ENCODE measurements at regions not wholly inside any gene's neighbourhood (a gene's known extent, or its start where the extent isn't known, plus 50 kb on each side); places are given as distances from the start of the nearest gene placed in this dataset.

DNA sequence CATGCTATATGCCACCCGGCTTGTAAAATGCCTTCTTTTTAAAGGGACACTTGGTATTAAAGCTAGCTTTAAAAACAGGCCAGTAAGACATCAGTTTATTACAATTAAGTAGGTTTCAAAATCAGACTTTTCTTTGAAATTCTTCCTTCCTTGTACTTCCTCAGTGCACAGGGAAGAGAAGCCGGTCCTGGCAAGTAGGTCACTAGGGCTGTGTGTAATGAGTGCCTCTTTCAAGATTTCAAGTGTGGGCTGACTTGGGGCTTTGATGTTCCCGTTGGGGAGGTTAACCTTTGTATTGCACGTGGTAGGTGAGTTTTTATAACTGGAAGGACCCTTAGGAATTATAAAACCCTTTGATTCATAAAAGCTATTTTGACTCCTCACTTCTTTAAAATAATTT, 566.4 kb upstream of the ID2 start:
- Histone ChIP-seq H3K27ac (ENCODE audit: low read length) (no peak overlapping the region), H3K79me2 (ENCODE audit: low read length) (no peaks in the 10 kb centered on the region), H3K36me3 (replicated peaks; ENCODE audit: insufficient read depth, low read length) (no peaks in the 10 kb centered on the region), H3K4me2 (ENCODE audit: low read depth, low read length) (no peak overlapping the region), H3K9me3 (replicated peaks; ENCODE audit: insufficient read depth, low read length) (no peaks in the 10 kb centered on the region), H2AFZ (ENCODE audit: low read length) (no peak overlapping the region), H3K9ac (ENCODE audit: low read length) (no peak overlapping the region), H3K4me1 (ENCODE audit: low read length) (peaks cover 7% of the 10 kb centered on the region), H3K27me3 (replicated peaks; ENCODE audit: insufficient read depth, low read length) (no peaks in the 10 kb centered on the region), H3K4me3 (ENCODE audit: low read length) (no peak overlapping the region), H3K9me2 (replicated peaks; ENCODE audit: insufficient read depth, low read length) (no peaks in the 10 kb centered on the region), H3F3A (ENCODE audit: insufficient read depth, low read length) (no peaks in the 10 kb centered on the region), H4K20me1 (ENCODE audit: insufficient read depth, low read length) (no peaks in the 10 kb centered on the region)
- no peak for DNase-seq
- TF ChIP-seq, protein P1, sequence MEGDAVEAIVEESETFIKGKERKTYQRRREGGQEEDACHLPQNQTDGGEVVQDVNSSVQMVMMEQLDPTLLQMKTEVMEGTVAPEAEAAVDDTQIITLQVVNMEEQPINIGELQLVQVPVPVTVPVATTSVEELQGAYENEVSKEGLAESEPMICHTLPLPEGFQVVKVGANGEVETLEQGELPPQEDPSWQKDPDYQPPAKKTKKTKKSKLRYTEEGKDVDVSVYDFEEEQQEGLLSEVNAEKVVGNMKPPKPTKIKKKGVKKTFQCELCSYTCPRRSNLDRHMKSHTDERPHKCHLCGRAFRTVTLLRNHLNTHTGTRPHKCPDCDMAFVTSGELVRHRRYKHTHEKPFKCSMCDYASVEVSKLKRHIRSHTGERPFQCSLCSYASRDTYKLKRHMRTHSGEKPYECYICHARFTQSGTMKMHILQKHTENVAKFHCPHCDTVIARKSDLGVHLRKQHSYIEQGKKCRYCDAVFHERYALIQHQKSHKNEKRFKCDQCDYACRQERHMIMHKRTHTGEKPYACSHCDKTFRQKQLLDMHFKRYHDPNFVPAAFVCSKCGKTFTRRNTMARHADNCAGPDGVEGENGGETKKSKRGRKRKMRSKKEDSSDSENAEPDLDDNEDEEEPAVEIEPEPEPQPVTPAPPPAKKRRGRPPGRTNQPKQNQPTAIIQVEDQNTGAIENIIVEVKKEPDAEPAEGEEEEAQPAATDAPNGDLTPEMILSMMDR (IDR thresholded peaks at IDR 0.05; ENCODE audit: low read length): no peak
- TF ChIP-seq EZH2phosphoT487 (IDR thresholded peaks at IDR 0.05; ENCODE audit: low read length): no peak

DNA sequence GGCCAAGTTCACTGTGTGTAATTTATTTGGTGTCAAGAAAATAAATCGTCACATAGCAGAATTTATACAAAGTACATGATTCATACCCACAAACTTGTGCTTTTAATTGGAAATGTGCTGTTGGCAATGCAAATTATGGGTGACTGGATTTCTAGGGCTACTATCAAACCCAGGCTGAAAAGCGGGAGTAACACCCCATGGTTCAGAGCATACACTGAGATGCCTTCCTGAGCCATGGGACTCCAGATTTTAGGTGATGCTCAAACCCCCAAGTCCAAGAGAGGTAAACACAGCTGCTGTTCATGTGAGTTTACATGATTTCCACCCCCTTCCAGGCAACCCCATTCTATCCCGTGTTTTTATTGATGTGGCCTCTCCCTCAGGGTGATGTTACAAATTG, 565.9 kb upstream of the ID2 start:
- Histone ChIP-seq H4K20me1 (ENCODE audit: insufficient read depth, low read length) (no peaks in the 10 kb centered on the region), H2AFZ (ENCODE audit: low read length) (no peak overlapping the region), H3K9me2 (replicated peaks; ENCODE audit: insufficient read depth, low read length) (no peaks in the 10 kb centered on the region), H3K27ac (ENCODE audit: low read length) (no peak overlapping the region), H3K36me3 (replicated peaks; ENCODE audit: insufficient read depth, low read length) (no peaks in the 10 kb centered on the region), H3K4me2 (ENCODE audit: low read depth, low read length) (peak overlapping the region; percentile 7; the same call in 1 of the 2 replicates), H3K4me3 (ENCODE audit: low read length) (no peak overlapping the region), H3K27me3 (replicated peaks; ENCODE audit: insufficient read depth, low read length) (no peaks in the 10 kb centered on the region), H3K9ac (ENCODE audit: low read length) (no peak overlapping the region), H3K9me3 (replicated peaks; ENCODE audit: insufficient read depth, low read length) (no peaks in the 10 kb centered on the region), H3K79me2 (ENCODE audit: low read length) (no peaks in the 10 kb centered on the region), H3K4me1 (ENCODE audit: low read length) (peaks cover 7% of the 10 kb centered on the region), H3F3A (ENCODE audit: insufficient read depth, low read length) (no peaks in the 10 kb centered on the region)
- TF ChIP-seq, protein P1 (IDR thresholded peaks at IDR 0.05; ENCODE audit: low read length): no peak
- DNase-seq: no peak

DNA sequence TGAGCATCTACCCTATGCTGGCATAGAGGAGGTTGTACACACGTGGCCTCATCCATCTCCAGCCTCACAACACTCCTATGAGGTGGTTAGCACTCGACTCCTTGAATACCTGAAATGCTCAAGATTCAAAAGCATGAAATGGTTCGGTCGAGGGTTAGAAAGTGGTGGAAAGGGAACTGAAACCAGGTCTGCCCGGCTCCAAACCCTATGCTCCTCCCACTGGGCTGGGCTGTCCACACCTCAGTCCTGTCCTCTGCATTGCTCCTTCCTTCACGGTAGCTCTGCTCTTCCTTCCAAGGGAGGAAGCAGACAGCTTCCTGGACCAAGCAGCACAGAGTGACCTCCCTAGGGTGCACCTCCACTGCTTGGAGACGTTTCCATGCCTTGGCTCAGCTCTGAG, 565.2 kb upstream of the ID2 start:
- Histone ChIP-seq H4K20me1 (ENCODE audit: insufficient read depth, low read length) (no peaks in the 10 kb centered on the region), H3K27ac (ENCODE audit: low read length) (no peak overlapping the region), H3K36me3 (replicated peaks; ENCODE audit: insufficient read depth, low read length) (no peaks in the 10 kb centered on the region), H3F3A (ENCODE audit: insufficient read depth, low read length) (no peaks in the 10 kb centered on the region), H3K27me3 (replicated peaks; ENCODE audit: insufficient read depth, low read length) (no peaks in the 10 kb centered on the region), H3K4me3 (ENCODE audit: low read length) (no peak overlapping the region), H3K9me2 (replicated peaks; ENCODE audit: insufficient read depth, low read length) (no peaks in the 10 kb centered on the region), H3K9ac (ENCODE audit: low read length) (no peak overlapping the region), H2AFZ (ENCODE audit: low read length) (no peak overlapping the region), H3K9me3 (replicated peaks; ENCODE audit: insufficient read depth, low read length) (no peaks in the 10 kb centered on the region), H3K4me2 (ENCODE audit: low read depth, low read length) (peak overlapping the region; percentile 7; the same call in 1 of the 2 replicates), H3K79me2 (ENCODE audit: low read length) (no peaks in the 10 kb centered on the region), H3K4me1 (ENCODE audit: low read length) (peaks cover 7% of the 10 kb centered on the region)
- peak; percentile 47 for DNase-seq
- TF ChIP-seq EZH2phosphoT487 (IDR thresholded peaks at IDR 0.05; ENCODE audit: low read length): no peak
- no peak for TF ChIP-seq EZH2 (optimal IDR thresholded peaks at IDR 0.05; ENCODE audit: low read depth, low read length)
- TF ChIP-seq, protein P1 (IDR thresholded peaks at IDR 0.05; ENCODE audit: low read length): no peak
